GM23338 (cell line): ENCODE measurements at regions not wholly inside any gene's neighbourhood (a gene's known extent, or its start where the extent isn't known, plus 50 kb on each side); places are given as distances from the start of the nearest gene placed in this dataset.

Source experiments
- ATAC-seq: fragments of 200-7000 bp; cut with Tn5 transposase; 3 replicates; pipeline ENCODE4 v1.9.1; 2020
- DNase-seq: peaks from one replicate; pipeline ENCODE4 v3.0.0-alpha.2; 2015; ENCODE audit warnings: low spot score
- H2AFZ ChIP-seq: fragments of 200-600 bp; sonication (generic); 2 replicates; pipeline ENCODE4 v1.8.0; 2016; ENCODE audit warnings: antibody characterized with exemption, mild to moderate bottlenecking, moderate library complexity
- H3F3A ChIP-seq: fragments of 200-600 bp; sonication (generic); replicated peaks from 2 replicates; pipeline ENCODE4 v1.8.0; 2017; ENCODE audit warnings: antibody characterized with exemption, mixed run types, low read depth
- H3K27ac ChIP-seq: fragments of 200-600 bp; sonication (generic); 2 replicates; pipeline ENCODE4 v1.6.1; 2016; ENCODE audit warnings: low read depth
- H3K27me3 ChIP-seq: fragments of 200-600 bp; sonication (generic); 2 replicates; pipeline ENCODE4 v1.8.0; 2016; ENCODE audit warnings: mild to moderate bottlenecking, mixed run types, moderate library complexity; ENCODE audit not compliant: insufficient read depth
- H3K36me3 ChIP-seq: fragments of 200-600 bp; sonication (generic); 2 replicates; pipeline ENCODE4 v1.8.0; 2016; ENCODE audit warnings: mild to moderate bottlenecking; ENCODE audit not compliant: insufficient read depth
- H3K4me1 ChIP-seq: fragments of 200-600 bp; sonication (generic); 2 replicates; pipeline ENCODE4 v1.8.0; 2016; ENCODE audit warnings: mild to moderate bottlenecking, moderate library complexity; ENCODE audit not compliant: insufficient read depth
- H3K4me2 ChIP-seq: fragments of 200-600 bp; sonication (generic); 2 replicates; pipeline ENCODE4 v1.7.1; 2017; ENCODE audit warnings: mixed run types
- H3K4me3 ChIP-seq: fragments of 200-600 bp; sonication (generic); 2 replicates; pipeline ENCODE4 v1.6.1; 2016; ENCODE audit warnings: mixed run types
- H3K79me2 ChIP-seq: fragments of 200-600 bp; sonication (generic); replicated peaks from 2 replicates; pipeline ENCODE4 v1.8.0; 2017; ENCODE audit warnings: mild to moderate bottlenecking; ENCODE audit not compliant: insufficient read depth
- H3K9me2 ChIP-seq: fragments of 200-600 bp; sonication (generic); 2 replicates; pipeline ENCODE4 v1.8.0; 2017; ENCODE audit not compliant: insufficient read depth
- H4K20me1 ChIP-seq: fragments of 200-600 bp; sonication (generic); replicated peaks from 2 replicates; pipeline ENCODE4 v1.8.0; 2017; ENCODE audit warnings: mild to moderate bottlenecking; ENCODE audit not compliant: insufficient read depth
- H3K27ac Mint-ChIP-seq: 2 replicates; pipeline ENCODE4 v1.8.0; 2020; ENCODE audit warnings: inconsistent platforms, mild to moderate bottlenecking, moderate library complexity, mixed read lengths
- H3K27me3 Mint-ChIP-seq: 3 replicates; pipeline ENCODE4 v1.8.0; 2022; ENCODE audit warnings: low read depth, mild to moderate bottlenecking, moderate library complexity, mixed read lengths, inconsistent platforms; ENCODE audit not compliant: insufficient read depth, poor library complexity
- H3K36me3 Mint-ChIP-seq: 3 replicates; pipeline ENCODE4 v1.8.0; 2021; ENCODE audit warnings: low read depth, mild to moderate bottlenecking, inconsistent platforms, moderate library complexity, mixed read lengths
- H3K4me1 Mint-ChIP-seq: 3 replicates; pipeline ENCODE4 v1.8.0; 2020; ENCODE audit warnings: mild to moderate bottlenecking, inconsistent platforms, mixed read lengths
- H3K4me3 Mint-ChIP-seq: 3 replicates; pipeline ENCODE4 v1.8.0; 2021; ENCODE audit warnings: moderate library complexity, mild to moderate bottlenecking, inconsistent platforms, mixed read lengths
- H3K9me3 Mint-ChIP-seq: 3 replicates; pipeline ENCODE4 v1.8.0; 2020; ENCODE audit warnings: moderate library complexity, mild to moderate bottlenecking, inconsistent platforms, mixed read lengths
- CREB1 ChIP-seq: fragments of 250-450 bp; sonication (Bioruptor Pico); IDR thresholded peaks from 2 replicates; pipeline ENCODE4 v1.5.0; 2020; ENCODE audit warnings: low read depth, mild to moderate bottlenecking, moderate library complexity
- EZH2 ChIP-seq: fragments of 200-600 bp; sonication (generic); IDR thresholded peaks from one replicate; pipeline ENCODE4 v1.8.0; 2017; ENCODE audit warnings: antibody characterized with exemption, mild to moderate bottlenecking, low read depth; ENCODE audit not compliant: unreplicated experiment
- EZH2phosphoT487 ChIP-seq: fragments of 200-600 bp; sonication (generic); IDR thresholded peaks from one replicate; pipeline ENCODE4 v1.8.1; 2018; ENCODE audit warnings: antibody characterized with exemption; ENCODE audit not compliant: unreplicated experiment
- JUNB ChIP-seq: IDR thresholded peaks from one replicate; pipeline ENCODE4 v1.6.1; 2016; ENCODE audit warnings: antibody characterized with exemption; ENCODE audit not compliant: unreplicated experiment
- NANOG ChIP-seq: IDR thresholded peaks from 2 replicates; pipeline ENCODE4 v1.6.1; 2016; ENCODE audit warnings: antibody characterized with exemption, borderline replicate concordance
- POLR2AphosphoS5 ChIP-seq: IDR thresholded peaks from 2 replicates; pipeline ENCODE4 v1.6.1; 2016; ENCODE audit warnings: antibody characterized with exemption, low read depth
- STAT1 ChIP-seq: IDR thresholded peaks from one replicate; pipeline ENCODE4 v1.6.1; 2016; ENCODE audit warnings: antibody characterized with exemption; ENCODE audit not compliant: unreplicated experiment
- ZNF114 ChIP-seq: fragments of 250-450 bp; sonication (Bioruptor Pico); IDR thresholded peaks from 2 replicates; pipeline ENCODE4 v1.5.0; 2020; ENCODE audit warnings: mild to moderate bottlenecking, moderate library complexity
- ZNF331 ChIP-seq: fragments of 250-450 bp; sonication (Bioruptor Pico); IDR thresholded peaks from 2 replicates; pipeline ENCODE4 v1.5.0; 2020; ENCODE audit warnings: low read depth, mild to moderate bottlenecking, moderate library complexity
- TF ChIP-seq, protein P1 (sequence below): IDR thresholded peaks from 2 replicates; pipeline ENCODE4 v1.6.1; 2016; ENCODE audit warnings: antibody characterized with exemption
- TF ChIP-seq, protein P2 (sequence below): IDR thresholded peaks from one replicate; pipeline ENCODE4 v1.6.1; 2018; ENCODE audit warnings: antibody characterized with exemption; ENCODE audit not compliant: unreplicated experiment
- TF ChIP-seq, protein P3 (sequence below): fragments of 250-450 bp; sonication (Bioruptor Pico); IDR thresholded peaks from 2 replicates; pipeline ENCODE4 v1.5.0; 2020; ENCODE audit warnings: mild to moderate bottlenecking, moderate library complexity
- TF ChIP-seq, protein P4 (sequence below), 2 experiments: fragments of 200-600 bp in 1 of 2; sonication (generic) in 1 of 2; conservative IDR thresholded peaks; 2 replicates each; pipeline versions ENCODE4 v1.5.1 to v1.6.1; 2016 to 2017; ENCODE audit warnings: antibody characterized with exemption in 2 of 2, low read depth in 2 of 2, mild to moderate bottlenecking in 2 of 2, moderate library complexity in 1 of 2

DNA sequence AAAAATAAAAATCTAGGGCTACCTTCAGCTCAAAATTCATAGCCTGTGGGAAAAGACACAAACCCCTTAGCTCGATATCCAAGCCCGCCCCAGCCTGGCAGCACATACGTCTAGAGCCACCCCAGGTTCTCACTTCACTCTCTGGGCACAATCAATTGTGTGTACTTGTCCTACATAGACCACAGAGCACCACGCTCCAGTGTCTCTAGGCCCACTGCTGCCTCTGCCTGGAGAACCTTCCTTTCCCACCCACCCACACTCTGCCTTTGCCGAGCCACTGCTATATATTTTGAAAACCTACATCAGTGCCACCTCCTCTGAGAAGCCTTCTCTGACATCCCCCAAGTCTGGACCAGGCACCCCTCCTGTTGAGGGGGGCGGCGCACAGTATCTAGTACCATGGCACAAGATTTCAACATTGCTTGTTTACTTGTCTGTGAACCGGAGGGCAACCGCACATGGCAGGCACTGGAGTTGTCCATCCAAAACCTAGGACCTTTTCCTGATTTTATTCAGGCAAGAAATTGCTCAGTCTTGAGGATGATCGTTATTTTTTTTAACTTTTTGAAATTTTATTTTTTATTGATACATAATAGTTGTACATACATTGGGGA is 141.5 kb downstream of the UNC5CL start:
- H3K9me3 Mint-ChIP-seq, result no peaks in the 10 kb centered on the region
- Histone ChIP-seq H3K79me2 (no peaks in the 10 kb centered on the region), H3K4me1 (no peaks in the 10 kb centered on the region), H3K4me2 (no peak overlapping the region), H3F3A (no peaks in the 10 kb centered on the region), H3K27ac (no peak overlapping the region), H3K27me3 (peaks cover 5% of the 10 kb centered on the region; the same call in 1 of the 2 replicates), H2AFZ (no peak overlapping the region), H4K20me1 (no peaks in the 10 kb centered on the region), H3K36me3 (no peaks in the 10 kb centered on the region), H3K4me3 (no peak overlapping the region), H3K9me2 (no peaks in the 10 kb centered on the region)
- H3K27ac Mint-ChIP-seq, result no peak overlapping the region
- no peak overlapping the region for H3K4me3 Mint-ChIP-seq
- ATAC-seq, result no peak
- H3K27me3 Mint-ChIP-seq, result peaks cover 5% of the 10 kb centered on the region
- H3K4me1 Mint-ChIP-seq, result no peaks in the 10 kb centered on the region; the same call in 1 of the 3 replicates
- H3K36me3 Mint-ChIP-seq, result no peaks in the 10 kb centered on the region
- TF ChIP-seq, protein P1, sequence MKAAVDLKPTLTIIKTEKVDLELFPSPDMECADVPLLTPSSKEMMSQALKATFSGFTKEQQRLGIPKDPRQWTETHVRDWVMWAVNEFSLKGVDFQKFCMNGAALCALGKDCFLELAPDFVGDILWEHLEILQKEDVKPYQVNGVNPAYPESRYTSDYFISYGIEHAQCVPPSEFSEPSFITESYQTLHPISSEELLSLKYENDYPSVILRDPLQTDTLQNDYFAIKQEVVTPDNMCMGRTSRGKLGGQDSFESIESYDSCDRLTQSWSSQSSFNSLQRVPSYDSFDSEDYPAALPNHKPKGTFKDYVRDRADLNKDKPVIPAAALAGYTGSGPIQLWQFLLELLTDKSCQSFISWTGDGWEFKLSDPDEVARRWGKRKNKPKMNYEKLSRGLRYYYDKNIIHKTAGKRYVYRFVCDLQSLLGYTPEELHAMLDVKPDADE, result no peak
- TF ChIP-seq CREB1 (CRISPR knock-in tag), result no peak
- TF ChIP-seq STAT1, result no peak
- TF ChIP-seq, protein P2, sequence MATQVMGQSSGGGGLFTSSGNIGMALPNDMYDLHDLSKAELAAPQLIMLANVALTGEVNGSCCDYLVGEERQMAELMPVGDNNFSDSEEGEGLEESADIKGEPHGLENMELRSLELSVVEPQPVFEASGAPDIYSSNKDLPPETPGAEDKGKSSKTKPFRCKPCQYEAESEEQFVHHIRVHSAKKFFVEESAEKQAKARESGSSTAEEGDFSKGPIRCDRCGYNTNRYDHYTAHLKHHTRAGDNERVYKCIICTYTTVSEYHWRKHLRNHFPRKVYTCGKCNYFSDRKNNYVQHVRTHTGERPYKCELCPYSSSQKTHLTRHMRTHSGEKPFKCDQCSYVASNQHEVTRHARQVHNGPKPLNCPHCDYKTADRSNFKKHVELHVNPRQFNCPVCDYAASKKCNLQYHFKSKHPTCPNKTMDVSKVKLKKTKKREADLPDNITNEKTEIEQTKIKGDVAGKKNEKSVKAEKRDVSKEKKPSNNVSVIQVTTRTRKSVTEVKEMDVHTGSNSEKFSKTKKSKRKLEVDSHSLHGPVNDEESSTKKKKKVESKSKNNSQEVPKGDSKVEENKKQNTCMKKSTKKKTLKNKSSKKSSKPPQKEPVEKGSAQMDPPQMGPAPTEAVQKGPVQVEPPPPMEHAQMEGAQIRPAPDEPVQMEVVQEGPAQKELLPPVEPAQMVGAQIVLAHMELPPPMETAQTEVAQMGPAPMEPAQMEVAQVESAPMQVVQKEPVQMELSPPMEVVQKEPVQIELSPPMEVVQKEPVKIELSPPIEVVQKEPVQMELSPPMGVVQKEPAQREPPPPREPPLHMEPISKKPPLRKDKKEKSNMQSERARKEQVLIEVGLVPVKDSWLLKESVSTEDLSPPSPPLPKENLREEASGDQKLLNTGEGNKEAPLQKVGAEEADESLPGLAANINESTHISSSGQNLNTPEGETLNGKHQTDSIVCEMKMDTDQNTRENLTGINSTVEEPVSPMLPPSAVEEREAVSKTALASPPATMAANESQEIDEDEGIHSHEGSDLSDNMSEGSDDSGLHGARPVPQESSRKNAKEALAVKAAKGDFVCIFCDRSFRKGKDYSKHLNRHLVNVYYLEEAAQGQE, result no peak
- TF ChIP-seq JUNB, result no peak
- TF ChIP-seq EZH2, result no peak
- TF ChIP-seq, protein P3, sequence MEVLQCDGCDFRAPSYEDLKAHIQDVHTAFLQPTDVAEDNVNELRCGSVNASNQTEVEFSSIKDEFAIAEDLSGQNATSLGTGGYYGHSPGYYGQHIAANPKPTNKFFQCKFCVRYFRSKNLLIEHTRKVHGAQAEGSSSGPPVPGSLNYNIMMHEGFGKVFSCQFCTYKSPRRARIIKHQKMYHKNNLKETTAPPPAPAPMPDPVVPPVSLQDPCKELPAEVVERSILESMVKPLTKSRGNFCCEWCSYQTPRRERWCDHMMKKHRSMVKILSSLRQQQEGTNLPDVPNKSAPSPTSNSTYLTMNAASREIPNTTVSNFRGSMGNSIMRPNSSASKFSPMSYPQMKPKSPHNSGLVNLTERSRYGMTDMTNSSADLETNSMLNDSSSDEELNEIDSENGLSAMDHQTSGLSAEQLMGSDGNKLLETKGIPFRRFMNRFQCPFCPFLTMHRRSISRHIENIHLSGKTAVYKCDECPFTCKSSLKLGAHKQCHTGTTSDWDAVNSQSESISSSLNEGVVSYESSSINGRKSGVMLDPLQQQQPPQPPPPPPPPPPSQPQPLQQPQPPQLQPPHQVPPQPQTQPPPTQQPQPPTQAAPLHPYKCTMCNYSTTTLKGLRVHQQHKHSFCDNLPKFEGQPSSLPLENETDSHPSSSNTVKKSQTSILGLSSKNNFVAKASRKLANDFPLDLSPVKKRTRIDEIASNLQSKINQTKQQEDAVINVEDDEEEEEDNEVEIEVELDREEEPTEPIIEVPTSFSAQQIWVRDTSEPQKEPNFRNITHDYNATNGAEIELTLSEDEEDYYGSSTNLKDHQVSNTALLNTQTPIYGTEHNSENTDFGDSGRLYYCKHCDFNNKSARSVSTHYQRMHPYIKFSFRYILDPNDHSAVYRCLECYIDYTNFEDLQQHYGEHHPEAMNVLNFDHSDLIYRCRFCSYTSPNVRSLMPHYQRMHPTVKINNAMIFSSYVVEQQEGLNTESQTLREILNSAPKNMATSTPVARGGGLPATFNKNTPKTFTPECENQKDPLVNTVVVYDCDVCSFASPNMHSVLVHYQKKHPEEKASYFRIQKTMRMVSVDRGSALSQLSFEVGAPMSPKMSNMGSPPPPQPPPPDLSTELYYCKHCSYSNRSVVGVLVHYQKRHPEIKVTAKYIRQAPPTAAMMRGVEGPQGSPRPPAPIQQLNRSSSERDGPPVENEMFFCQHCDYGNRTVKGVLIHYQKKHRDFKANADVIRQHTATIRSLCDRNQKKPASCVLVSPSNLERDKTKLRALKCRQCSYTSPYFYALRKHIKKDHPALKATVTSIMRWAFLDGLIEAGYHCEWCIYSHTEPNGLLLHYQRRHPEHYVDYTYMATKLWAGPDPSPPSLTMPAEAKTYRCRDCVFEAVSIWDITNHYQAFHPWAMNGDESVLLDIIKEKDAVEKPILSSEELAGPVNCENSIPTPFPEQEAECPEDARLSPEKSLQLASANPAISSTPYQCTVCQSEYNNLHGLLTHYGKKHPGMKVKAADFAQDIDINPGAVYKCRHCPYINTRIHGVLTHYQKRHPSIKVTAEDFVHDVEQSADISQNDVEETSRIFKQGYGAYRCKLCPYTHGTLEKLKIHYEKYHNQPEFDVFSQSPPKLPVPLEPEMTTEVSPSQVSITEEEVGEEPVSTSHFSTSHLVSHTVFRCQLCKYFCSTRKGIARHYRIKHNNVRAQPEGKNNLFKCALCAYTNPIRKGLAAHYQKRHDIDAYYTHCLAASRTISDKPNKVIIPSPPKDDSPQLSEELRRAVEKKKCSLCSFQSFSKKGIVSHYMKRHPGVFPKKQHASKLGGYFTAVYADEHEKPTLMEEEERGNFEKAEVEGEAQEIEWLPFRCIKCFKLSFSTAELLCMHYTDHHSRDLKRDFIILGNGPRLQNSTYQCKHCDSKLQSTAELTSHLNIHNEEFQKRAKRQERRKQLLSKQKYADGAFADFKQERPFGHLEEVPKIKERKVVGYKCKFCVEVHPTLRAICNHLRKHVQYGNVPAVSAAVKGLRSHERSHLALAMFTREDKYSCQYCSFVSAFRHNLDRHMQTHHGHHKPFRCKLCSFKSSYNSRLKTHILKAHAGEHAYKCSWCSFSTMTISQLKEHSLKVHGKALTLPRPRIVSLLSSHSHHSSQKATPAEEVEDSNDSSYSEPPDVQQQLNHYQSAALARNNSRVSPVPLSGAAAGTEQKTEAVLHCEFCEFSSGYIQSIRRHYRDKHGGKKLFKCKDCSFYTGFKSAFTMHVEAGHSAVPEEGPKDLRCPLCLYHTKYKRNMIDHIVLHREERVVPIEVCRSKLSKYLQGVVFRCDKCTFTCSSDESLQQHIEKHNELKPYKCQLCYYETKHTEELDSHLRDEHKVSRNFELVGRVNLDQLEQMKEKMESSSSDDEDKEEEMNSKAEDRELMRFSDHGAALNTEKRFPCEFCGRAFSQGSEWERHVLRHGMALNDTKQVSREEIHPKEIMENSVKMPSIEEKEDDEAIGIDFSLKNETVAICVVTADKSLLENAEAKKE, result no peak
- no peak for TF ChIP-seq NANOG
- no peak for TF ChIP-seq ZNF331 (CRISPR knock-in tag)
- TF ChIP-seq POLR2AphosphoS5, result no peak
- no peak for TF ChIP-seq EZH2phosphoT487
- TF ChIP-seq, protein P4, sequence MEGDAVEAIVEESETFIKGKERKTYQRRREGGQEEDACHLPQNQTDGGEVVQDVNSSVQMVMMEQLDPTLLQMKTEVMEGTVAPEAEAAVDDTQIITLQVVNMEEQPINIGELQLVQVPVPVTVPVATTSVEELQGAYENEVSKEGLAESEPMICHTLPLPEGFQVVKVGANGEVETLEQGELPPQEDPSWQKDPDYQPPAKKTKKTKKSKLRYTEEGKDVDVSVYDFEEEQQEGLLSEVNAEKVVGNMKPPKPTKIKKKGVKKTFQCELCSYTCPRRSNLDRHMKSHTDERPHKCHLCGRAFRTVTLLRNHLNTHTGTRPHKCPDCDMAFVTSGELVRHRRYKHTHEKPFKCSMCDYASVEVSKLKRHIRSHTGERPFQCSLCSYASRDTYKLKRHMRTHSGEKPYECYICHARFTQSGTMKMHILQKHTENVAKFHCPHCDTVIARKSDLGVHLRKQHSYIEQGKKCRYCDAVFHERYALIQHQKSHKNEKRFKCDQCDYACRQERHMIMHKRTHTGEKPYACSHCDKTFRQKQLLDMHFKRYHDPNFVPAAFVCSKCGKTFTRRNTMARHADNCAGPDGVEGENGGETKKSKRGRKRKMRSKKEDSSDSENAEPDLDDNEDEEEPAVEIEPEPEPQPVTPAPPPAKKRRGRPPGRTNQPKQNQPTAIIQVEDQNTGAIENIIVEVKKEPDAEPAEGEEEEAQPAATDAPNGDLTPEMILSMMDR (conservative IDR thresholded peaks at IDR 0.05; ENCODE audit: low read depth in 2 of 2), result no peak
- TF ChIP-seq ZNF114, result no peak
- DNase-seq, result no peak
